ENCODE measurements at regions not wholly inside any gene's neighbourhood (a gene's known extent, or its start where the extent isn't known, plus 50 kb on each side); places are given as distances from the start of the nearest gene placed in this dataset.

GRCh38 chr13:109625156-109625555 lies 161.2 kb downstream of the IRS2 start:
- no peak for TF ChIP-seq EZH2 (IDR thresholded peaks at IDR 0.05)
- no peak for TF ChIP-seq POLR2AphosphoS5 (IDR thresholded peaks at IDR 0.05; ENCODE audit: borderline replicate concordance, low read depth, low read length)

Data from SK-N-MC (cell line).